Inflammatory macrophage (primary cell): ENCODE measurements at regions not wholly inside any gene's neighbourhood (a gene's known extent, or its start where the extent isn't known, plus 50 kb on each side); places are given as distances from the start of the nearest gene placed in this dataset.
"Not testable (repeated sequence)": the region's sequence is repeated elsewhere in the genome, so short reads cannot be mapped to it uniquely, and the experiment has no call there.

Experiments
- DNase-seq, 2 donors: peaks; one replicate each; pipeline ENCODE4 v3.0.0-alpha.2; 2020 to 2022

GRCh38 chr12:123061441-123062205, 81.1 kb downstream of the ARL6IP4 start:
- peak; percentile 9 to 55 for DNase-seq

GRCh38 chr12:123059500-123059899, 79.0 kb downstream of the ARL6IP4 start:
- DNase-seq, result no peak

- no peak for DNase-seq
Measured at GRCh38 chr12:123058980-123059379, 78.5 kb downstream of the ARL6IP4 start.

GRCh38 chr12:123058481-123058880, 78.0 kb downstream of the ARL6IP4 start:
- DNase-seq, result no peak

GRCh38 chr12:123057513-123058265, 77.2 kb downstream of the ARL6IP4 start:
- no peak for DNase-seq

GRCh38 chr12:123056709-123057108, 76.2 kb downstream of the ARL6IP4 start:
- DNase-seq, result no peak

GRCh38 chr12:123056053-123056452, 75.6 kb downstream of the ARL6IP4 start:
- no peak for DNase-seq

- DNase-seq, result no peak
Measured at GRCh38 chr12:123055281-123055766, 74.8 kb downstream of the ARL6IP4 start.

GRCh38 chr12:123054371-123054770, 73.9 kb downstream of the ARL6IP4 start:
- DNase-seq, result no peak

- DNase-seq, result no peak
Measured at GRCh38 chr12:123051556-123051955, 71.1 kb downstream of the ARL6IP4 start.

- no peak for DNase-seq
Measured at GRCh38 chr12:123050913-123051312, 70.4 kb downstream of the ARL6IP4 start.

- no peak for DNase-seq
Measured at GRCh38 chr12:123050331-123050831, 69.9 kb downstream of the ARL6IP4 start.

GRCh38 chr12:123049398-123050240, 69.1 kb downstream of the ARL6IP4 start:
- no peak for DNase-seq

GRCh38 chr12:123047892-123048291, 67.4 kb downstream of the ARL6IP4 start:
- DNase-seq, result not testable (repeated sequence)

- no peak for DNase-seq
Measured at GRCh38 chr12:123047289-123047688, 66.8 kb downstream of the ARL6IP4 start.

GRCh38 chr12:123046431-123046830, 66.0 kb downstream of the ARL6IP4 start:
- DNase-seq, result no peak

GRCh38 chr12:123045678-123046077, 65.2 kb downstream of the ARL6IP4 start:
- DNase-seq, result no peak

GRCh38 chr12:123044351-123044750, 63.9 kb downstream of the ARL6IP4 start:
- DNase-seq, result no peak

GRCh38 chr12:123043536-123044001, 63.1 kb downstream of the ARL6IP4 start:
- peak; percentile 40 to 67 for DNase-seq

- DNase-seq, result no peak
Measured at GRCh38 chr12:123042833-123043232, 62.4 kb downstream of the ARL6IP4 start.

- DNase-seq, result no peak
Measured at GRCh38 chr12:123041811-123042655, 61.6 kb downstream of the ARL6IP4 start.
